ENCODE measurements at regions not wholly inside any gene's neighbourhood (a gene's known extent, or its start where the extent isn't known, plus 50 kb on each side); places are given as distances from the start of the nearest gene placed in this dataset.

- TF ChIP-seq, protein P1, sequence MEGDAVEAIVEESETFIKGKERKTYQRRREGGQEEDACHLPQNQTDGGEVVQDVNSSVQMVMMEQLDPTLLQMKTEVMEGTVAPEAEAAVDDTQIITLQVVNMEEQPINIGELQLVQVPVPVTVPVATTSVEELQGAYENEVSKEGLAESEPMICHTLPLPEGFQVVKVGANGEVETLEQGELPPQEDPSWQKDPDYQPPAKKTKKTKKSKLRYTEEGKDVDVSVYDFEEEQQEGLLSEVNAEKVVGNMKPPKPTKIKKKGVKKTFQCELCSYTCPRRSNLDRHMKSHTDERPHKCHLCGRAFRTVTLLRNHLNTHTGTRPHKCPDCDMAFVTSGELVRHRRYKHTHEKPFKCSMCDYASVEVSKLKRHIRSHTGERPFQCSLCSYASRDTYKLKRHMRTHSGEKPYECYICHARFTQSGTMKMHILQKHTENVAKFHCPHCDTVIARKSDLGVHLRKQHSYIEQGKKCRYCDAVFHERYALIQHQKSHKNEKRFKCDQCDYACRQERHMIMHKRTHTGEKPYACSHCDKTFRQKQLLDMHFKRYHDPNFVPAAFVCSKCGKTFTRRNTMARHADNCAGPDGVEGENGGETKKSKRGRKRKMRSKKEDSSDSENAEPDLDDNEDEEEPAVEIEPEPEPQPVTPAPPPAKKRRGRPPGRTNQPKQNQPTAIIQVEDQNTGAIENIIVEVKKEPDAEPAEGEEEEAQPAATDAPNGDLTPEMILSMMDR (IDR thresholded peaks at IDR 0.05): no peak
- TF ChIP-seq POLR2A (IDR thresholded peaks at IDR 0.05): no peak
- Histone ChIP-seq H3K4me1 (no peaks in the 10 kb centered on the region), H3K4me3 (no peak overlapping the region), H3K27ac (no peak overlapping the region), H3K9me3 (no peaks in the 10 kb centered on the region), H3K27me3 (no peaks in the 10 kb centered on the region), H3K36me3 (no peaks in the 10 kb centered on the region)
- intact Hi-C loops (cut with DNase I): no loop called here
- 57 to 64% methylated on average over 7 of the region's 7 CpGs for WGBS, 2 donors
- DNase-seq: no peak
Observed at GRCh38 chr9:32004431-32005076, 379.9 kb upstream of the ACO1 start.

DNA sequence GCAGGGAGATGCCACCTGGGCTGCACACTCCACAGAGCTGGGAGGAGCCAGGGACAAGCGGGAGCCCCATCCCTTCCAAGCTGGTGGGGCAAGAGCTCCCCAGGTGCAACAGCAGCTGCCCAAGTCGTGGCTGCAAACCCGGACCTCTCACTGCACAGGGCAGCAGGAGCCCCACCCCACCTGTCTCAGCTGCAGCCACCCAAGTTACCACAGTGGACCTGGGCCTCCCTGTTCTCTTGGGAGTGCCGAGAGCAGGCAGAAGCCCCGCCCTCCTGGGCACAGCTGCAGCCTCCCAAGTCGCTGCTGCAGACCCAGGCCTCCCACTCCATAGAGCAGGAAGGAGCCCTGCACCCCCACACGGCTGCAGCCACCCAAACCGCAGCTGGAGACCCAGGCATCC is 374.1 kb upstream of the ACO1 start:
- Histone ChIP-seq H3K27ac (no peak overlapping the region), H3K9me3 (no peaks in the 10 kb centered on the region), H3K36me3 (no peaks in the 10 kb centered on the region), H3K4me3 (no peak overlapping the region), H3K4me1 (no peaks in the 10 kb centered on the region), H3K27me3 (no peaks in the 10 kb centered on the region)
- WGBS, 2 donors: 51 to 80% methylated on average over 1 to 2 of the region's 8 CpGs
- DNase-seq: no peak
- intact Hi-C loops (cut with DNase I): no loop called here
- no peak for TF ChIP-seq POLR2A (IDR thresholded peaks at IDR 0.05)

DNA sequence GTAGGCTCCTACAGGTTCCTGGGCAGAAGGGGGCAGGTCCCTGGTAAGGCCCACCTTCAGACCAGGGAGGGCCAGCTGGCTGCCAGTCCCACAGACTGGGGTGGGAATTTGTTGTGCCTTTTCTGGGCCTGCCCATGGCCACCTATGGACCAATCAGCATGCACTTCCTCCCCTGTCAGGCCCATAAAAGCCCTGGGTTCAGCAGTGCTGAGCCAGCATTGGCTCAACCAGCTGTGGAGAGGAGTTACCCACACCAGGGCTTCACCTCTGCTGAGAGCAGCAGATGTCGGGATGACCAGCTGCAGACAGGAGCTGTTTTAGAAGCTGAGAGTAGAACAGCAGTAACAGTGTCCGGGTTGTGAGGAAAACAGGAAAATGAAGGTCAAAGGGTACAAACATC is 373.4 kb upstream of the ACO1 start:
- Histone ChIP-seq H3K9me3 (peaks cover 0 to 6% (median 4%) of the 10 kb centered on the region in 3 donors), H3K4me1 (no peaks in the 10 kb centered on the region), H3K4me3 (no peak overlapping the region), H3K27me3 (no peaks in the 10 kb centered on the region), H3K36me3 (no peaks in the 10 kb centered on the region), H3K27ac (no peak overlapping the region)
- no peak for TF ChIP-seq POLR2A (IDR thresholded peaks at IDR 0.05)
- TF ChIP-seq, protein P1 (IDR thresholded peaks at IDR 0.05): no peak
- WGBS, 2 donors: 60% methylated on average over 2 of the region's 2 CpGs
- DNase-seq: no peak
- intact Hi-C loops (cut with DNase I): no loop called here

DNA sequence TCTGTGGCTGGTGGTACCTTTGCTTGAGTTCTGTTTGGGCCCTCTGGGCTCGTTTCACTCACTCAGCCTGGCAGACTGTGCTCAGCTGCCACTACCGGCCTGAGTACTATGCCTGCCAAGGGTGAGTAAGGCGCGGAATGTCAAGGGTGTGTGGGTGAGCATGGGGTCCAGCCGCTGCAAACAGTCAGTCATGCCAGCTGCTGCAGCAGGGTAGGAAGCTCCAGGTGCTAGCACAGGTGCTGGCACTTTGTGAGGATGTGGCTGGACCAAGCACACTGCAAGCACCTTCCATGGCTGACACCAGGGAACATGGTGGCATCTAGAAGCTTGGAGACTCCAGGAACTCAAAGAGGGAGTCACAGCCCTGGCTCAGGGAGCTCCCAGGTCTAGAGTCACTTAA is 368.6 kb upstream of the ACO1 start:
- no peaks in the 10 kb centered on the region for H3K36me3 ChIP-seq
- TF ChIP-seq POLR2A (IDR thresholded peaks at IDR 0.05): no peak
- TF ChIP-seq, protein P1 (IDR thresholded peaks at IDR 0.05): no peak
- WGBS, 2 donors: 20 to 71% methylated on average over 1 to 3 of the region's 5 CpGs
- no peaks in the 10 kb centered on the region for H3K4me1 ChIP-seq
- no peak for DNase-seq
- no peak overlapping the region for H3K27ac ChIP-seq
- H3K27me3 ChIP-seq: no peaks in the 10 kb centered on the region
- peaks cover 0 to 10% (median 4%) of the 10 kb centered on the region in 3 donors for H3K9me3 ChIP-seq
- intact Hi-C loops (cut with DNase I): no loop called here
- no peak overlapping the region for H3K4me3 ChIP-seq

DNA sequence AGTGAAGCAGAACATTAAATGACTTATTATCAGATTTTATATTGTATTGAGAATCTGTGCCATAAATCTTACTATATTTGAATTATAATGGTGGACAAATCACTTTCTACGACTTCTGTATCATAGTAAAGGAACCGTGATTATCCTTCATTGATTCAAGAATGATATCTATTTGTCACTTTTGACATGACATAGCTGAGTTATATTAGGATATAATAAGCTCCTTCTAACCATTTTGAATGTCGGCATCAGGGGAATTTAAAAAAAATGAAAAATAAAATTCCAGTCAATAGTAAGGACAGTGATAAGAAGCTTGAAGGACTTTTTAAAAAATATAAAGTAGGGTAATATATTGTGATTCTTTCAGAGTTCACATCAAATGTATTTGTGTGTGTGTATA is 338.9 kb upstream of the ACO1 start:
- no peak overlapping the region for H3K27ac ChIP-seq
- 79 to 84% methylated on average over 3 of the region's 3 CpGs for WGBS, 2 donors
- intact Hi-C loops (cut with DNase I): no loop called here
- TF ChIP-seq POLR2A (IDR thresholded peaks at IDR 0.05): no peak
- TF ChIP-seq, protein P1 (IDR thresholded peaks at IDR 0.05): no peak
- H3K4me3 ChIP-seq: no peak overlapping the region
- H3K4me1 ChIP-seq: no peaks in the 10 kb centered on the region
- no peaks in the 10 kb centered on the region for H3K36me3 ChIP-seq
- DNase-seq: no peak
- H3K27me3 ChIP-seq: no peaks in the 10 kb centered on the region
- no peaks in the 10 kb centered on the region for H3K9me3 ChIP-seq

- Histone ChIP-seq H3K4me3 (no peak overlapping the region), H3K27ac (no peak overlapping the region), H3K4me1 (no peaks in the 10 kb centered on the region), H3K36me3 (no peaks in the 10 kb centered on the region), H3K9me3 (no peaks in the 10 kb centered on the region), H3K27me3 (no peaks in the 10 kb centered on the region)
- TF ChIP-seq POLR2A (IDR thresholded peaks at IDR 0.05): no peak
- TF ChIP-seq, protein P1 (IDR thresholded peaks at IDR 0.05): no peak
- WGBS, 2 donors: 82 to 94% methylated on average over 1 of the region's 1 CpG
- intact Hi-C loops (cut with DNase I): no loop called here
- DNase-seq: no peak
Observed at GRCh38 chr9:32067261-32067660, 317.2 kb upstream of the ACO1 start.
